DND-41 (cell line): ENCODE measurements at regions not wholly inside any gene's neighbourhood (a gene's known extent, or its start where the extent isn't known, plus 50 kb on each side); places are given as distances from the start of the nearest gene placed in this dataset.

Source experiments
- EZH2 ChIP-seq: IDR thresholded peaks from 3 replicates; pipeline ENCODE4 v1.6.1; 2012; ENCODE audit warnings: borderline replicate concordance, low read depth, mild to moderate bottlenecking, moderate library complexity, low read length, inconsistent platforms; ENCODE audit not compliant: severe bottlenecking
- TF ChIP-seq, protein P1 (sequence below): IDR thresholded peaks from 2 replicates; pipeline ENCODE4 v1.5.1; 2012; ENCODE audit warnings: borderline replicate concordance, low read length, moderate library complexity, mild to moderate bottlenecking; ENCODE audit not compliant: poor library complexity, severe bottlenecking; ENCODE audit errors: extremely low read depth

DNA sequence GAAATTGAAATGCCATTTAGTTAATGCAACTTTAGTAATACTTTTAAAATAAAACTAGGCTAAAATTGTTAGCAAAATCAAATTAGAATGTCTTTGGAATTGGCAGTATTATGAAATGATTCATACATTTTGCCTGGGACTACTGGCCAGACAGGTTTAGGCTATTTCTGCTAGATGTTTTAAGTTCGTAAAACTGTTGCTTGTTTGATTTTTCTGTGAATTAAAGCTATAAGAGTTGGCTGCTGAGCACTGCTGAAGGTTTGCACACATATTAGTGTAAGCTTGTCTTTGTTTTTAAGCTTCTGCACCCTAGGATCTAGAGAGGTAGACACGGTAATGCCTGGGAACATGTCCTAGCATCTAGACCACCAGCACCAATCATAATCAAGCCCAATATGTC, 1094.6 kb upstream of the ADGRL4 start:
- TF ChIP-seq, protein P1, sequence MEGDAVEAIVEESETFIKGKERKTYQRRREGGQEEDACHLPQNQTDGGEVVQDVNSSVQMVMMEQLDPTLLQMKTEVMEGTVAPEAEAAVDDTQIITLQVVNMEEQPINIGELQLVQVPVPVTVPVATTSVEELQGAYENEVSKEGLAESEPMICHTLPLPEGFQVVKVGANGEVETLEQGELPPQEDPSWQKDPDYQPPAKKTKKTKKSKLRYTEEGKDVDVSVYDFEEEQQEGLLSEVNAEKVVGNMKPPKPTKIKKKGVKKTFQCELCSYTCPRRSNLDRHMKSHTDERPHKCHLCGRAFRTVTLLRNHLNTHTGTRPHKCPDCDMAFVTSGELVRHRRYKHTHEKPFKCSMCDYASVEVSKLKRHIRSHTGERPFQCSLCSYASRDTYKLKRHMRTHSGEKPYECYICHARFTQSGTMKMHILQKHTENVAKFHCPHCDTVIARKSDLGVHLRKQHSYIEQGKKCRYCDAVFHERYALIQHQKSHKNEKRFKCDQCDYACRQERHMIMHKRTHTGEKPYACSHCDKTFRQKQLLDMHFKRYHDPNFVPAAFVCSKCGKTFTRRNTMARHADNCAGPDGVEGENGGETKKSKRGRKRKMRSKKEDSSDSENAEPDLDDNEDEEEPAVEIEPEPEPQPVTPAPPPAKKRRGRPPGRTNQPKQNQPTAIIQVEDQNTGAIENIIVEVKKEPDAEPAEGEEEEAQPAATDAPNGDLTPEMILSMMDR, result no peak
- TF ChIP-seq EZH2, result no peak
